ENCODE measurements at regions not wholly inside any gene's neighbourhood (a gene's known extent, or its start where the extent isn't known, plus 50 kb on each side); places are given as distances from the start of the nearest gene placed in this dataset.

GRCh38 chrX:10904220-10904619, 206.9 kb upstream of the HCCS start:
- no peak for DNase-seq

DNA sequence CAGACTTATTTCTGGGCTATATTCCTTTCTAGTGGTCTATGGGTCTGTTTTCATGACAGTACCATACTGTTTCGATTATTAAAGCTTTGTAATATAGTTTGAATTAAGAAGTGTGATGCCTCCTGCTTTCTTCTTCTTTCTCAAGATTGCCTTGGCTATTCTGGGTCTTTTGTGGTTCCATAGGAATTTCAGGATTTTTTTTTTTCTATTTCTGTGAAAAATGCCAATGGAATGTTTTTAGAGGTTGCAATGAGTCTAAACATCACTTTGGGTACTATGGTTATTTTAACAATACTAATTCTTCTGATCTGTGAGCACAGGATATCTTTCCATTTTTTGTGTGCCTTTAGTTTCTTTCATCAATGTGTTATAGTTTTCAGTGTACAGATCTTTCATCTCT, 204.3 kb upstream of the HCCS start:
- DNase-seq: no peak

DNA sequence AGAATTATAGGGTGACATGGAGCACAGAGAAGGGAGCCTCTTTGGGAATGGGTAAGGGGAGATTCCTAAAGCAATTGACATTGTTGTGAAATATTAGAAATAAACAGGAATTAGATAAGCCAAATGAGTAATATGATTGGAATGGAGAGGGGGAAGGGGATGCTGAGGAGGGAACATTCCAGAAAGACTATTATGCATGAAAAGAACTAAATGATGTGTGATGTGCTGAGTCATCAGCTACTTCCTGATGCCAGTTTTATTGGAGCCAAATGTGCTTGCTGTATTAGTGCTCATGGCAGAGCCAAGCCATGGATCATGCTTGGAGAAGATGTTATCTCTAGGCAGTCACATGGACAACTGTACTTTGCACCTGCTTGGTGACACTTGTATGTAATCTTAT, 189.0 kb upstream of the HCCS start:
- DNase-seq: no peak

GRCh38 chrX:10922835-10923234, 188.3 kb upstream of the HCCS start:
- DNase-seq: no peak

DNA sequence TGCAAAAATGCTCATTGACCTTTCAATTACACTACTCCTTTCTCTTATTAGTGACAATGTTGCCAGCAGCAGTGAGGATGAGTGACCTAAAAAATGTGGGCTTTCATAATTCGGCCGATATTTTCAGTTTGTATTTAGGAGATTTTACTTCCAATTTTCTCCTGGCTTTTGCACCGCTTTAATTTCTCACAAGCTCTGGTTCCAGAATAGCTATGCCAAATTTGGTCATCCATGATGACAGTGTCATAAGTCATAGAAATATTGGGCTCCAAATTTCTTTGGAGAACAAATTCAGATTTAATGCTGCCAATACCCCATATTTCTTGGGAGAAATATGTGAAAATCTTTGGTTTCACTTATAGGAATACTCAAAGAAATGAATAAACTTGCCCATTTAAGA, 187.7 kb upstream of the HCCS start:
- no peak for DNase-seq

- no peak for DNase-seq
Observed at GRCh38 chrX:10926404-10926803, 184.7 kb upstream of the HCCS start.

- no peak for DNase-seq
Observed at GRCh38 chrX:10926891-10927290, 184.2 kb upstream of the HCCS start.

- no peak for DNase-seq
Observed at GRCh38 chrX:10929747-10930146, 181.4 kb upstream of the HCCS start.

DNA sequence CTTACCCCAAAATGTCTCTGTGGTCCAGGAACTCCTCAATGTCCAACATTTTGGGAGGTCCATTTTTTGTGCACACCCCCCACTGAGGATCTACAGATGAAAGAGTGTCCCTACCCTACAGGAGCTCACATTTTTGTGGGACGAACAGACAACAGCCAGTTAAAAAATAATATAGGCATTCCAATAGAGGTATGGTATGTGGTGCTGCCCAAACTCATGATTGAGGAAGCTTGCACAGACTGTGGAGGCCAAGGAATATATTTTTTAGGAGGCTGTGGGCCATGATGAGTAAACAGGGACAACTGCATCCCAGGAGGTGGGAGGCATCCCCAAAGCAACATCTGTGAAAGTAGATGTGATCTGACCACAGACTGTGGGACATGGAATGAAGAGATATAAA, 181.0 kb upstream of the HCCS start:
- no peak for DNase-seq

DNA sequence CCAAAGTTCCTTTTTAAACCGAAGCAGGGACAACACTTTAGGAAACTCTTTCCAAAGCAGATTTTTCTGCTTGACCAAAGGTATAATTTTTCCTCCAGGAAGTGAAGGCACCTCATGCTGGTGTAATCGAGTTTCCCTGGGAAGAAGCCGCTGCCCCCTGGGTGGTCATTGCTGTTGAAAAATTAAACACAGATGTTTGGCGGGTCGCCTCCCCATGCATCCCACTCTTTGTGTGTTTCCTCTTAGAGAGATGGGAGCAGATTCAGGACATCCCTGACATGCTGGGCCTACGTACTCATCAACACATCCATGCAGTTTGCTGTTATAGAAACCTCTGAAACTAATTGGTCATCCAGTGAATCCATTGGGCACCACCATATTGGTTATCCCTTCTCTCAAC, 179.2 kb upstream of the HCCS start:
- DNase-seq: no peak

- no peak for DNase-seq
Observed at GRCh38 chrX:10932842-10933440, 178.2 kb upstream of the HCCS start.

DNA sequence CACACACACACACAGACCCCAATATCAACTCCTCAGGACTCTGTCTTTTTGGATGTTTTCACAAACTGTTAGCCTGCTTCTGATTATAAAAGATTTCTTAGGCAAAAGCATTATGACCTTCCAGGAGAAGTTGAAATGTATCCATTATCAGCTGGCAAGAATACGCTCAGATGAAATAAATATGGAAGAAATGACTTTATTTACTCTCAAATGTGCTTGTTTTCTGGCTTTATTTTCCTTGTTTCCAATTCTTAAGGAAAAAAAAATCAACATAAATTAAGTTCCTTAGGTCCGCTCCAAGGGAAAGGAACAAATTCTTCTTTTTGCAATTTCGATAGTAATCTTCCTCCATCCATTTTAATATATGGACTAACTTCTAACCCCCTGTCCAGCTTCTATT, 175.6 kb upstream of the HCCS start:
- no peak for DNase-seq

GRCh38 chrX:10936976-10937375, 174.2 kb upstream of the HCCS start:
- no peak for DNase-seq

GRCh38 chrX:10938365-10938923, 172.7 kb upstream of the HCCS start:
- DNase-seq: no peak

DNA sequence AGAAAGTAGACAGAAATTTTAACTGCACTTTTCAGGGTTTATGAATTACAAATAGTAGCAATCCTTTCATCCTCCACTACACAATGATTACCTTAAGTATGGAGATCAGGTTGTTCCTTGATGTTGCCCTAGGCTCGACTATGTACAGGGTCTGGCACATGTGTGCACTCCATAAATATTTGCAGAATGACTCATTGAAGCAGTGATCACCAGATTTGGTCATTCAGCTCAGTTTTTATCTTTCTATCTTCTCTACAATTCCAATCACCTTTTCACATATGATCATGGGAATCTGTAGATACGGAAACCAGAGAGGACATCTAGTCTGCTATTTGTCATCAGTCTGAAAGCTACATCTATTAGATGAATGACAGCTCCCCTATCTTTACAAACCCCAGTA, 171.7 kb upstream of the HCCS start:
- no peak for DNase-seq

DNA sequence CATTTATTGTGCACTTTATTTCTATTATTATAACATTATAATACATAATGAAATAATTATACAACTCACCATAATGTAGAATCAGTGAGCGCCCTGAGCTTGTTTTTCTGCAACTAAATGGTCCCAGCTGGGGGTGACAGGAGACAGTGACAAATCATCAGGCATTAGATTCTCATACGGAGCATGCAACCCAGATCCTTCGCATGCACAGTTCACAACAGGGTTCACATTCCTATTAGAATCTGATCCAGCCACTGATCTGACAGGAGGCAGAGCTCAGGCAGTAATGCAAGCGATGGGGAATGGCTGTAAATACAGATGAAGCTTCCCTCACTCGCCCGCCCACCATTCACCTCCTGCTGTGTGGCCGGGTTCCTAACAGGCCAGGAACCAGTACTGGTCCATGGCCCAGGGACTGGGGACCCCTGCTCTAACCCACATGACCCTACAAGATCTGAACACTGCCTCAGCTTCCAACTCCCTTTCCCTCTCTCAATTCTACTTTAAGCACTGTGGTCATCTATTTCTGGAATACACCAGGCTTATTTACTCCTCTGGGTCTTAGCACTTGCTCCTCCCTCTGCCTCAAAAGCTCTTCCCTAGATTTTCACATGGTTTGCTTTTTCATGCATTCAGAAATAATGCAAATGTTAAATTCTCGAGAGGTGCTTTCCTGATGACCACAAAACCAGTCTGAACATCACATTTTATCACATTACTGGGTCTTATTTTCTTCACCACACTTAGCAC, 166.8 kb upstream of the HCCS start:
- DNase-seq: no peak

DNA sequence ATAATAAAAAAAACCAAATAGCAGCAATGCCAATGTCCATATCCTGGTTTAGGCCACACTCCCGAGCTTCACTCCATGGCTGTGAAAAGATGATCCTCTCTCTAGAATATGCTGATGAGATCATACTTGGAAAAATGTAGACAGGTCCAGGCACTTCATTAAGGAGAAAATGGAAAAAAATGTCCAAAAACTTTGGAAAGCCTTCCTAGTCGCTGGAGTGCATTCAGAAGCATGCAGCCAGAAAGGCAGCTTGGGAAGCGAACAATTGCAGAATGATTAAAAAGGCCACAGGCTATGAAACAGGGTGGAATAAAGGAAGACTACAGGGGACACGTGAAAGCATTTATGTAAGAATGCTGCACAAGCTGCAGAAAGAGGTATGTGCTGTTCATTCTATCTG, 165.6 kb upstream of the HCCS start:
- no peak for DNase-seq

DNA sequence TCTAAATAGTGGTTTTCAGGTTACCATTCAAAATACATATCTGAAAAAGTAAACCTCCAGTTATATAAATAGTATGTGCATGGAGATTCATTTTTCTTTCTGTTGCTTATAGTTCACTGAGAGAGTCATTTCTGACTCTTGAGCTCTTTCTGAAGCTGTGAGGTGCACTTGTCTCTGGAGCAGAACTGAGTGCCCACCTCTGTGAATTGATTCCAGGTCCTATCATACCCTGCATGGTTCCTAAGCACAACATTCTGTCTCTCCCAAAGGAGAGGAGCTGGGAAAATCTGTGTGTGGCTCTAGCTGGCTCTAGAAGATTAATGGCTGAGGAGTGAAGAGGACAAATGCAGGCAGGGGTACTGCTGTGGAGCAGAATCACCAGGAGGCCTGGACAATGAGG, 161.6 kb upstream of the HCCS start:
- DNase-seq: no peak

- no peak for DNase-seq
Observed at GRCh38 chrX:10952619-10953018, 158.5 kb upstream of the HCCS start.

- DNase-seq: no peak
Observed at GRCh38 chrX:10965174-10965798, 145.8 kb upstream of the HCCS start.

DNA sequence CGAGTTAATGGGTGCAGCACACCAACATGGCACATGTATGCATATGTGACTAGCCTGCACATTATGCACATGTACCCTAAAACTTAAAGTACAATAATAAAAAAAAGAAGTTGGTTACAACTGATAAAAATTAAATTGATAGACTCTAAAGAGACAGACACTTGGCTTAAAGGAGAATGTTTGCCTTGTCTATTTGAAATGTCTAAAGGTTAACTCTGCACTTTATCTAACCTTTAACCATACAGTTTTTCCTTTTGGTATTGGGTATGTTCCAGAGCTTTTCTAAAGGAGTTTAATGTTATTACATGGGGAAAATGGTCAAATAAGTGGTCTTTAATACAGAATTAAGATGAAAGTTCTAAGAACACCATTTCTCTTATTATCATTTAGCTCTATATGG, 145.1 kb upstream of the HCCS start:
- DNase-seq: no peak

GRCh38 chrX:10971176-10971575, 140.0 kb upstream of the HCCS start:
- no peak for DNase-seq

DNA sequence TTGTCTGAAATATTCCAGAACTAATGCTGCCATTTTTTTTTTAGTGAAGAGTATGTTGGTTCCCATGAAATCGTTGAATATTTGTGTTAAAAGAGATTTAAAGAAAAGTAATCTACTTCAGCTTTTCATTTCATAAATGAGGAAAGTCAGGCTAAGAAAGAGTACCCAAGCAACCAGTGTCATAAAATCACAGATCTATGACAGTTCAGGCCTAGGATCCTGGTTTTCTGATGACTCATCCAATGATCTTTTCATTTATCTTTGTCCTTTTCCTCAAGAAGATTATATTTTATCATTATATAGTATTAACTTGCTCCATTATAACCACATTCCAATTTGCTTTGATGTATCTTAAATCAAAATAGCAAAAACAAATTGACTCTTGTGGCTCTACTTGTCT, 139.4 kb upstream of the HCCS start:
- DNase-seq: no peak

GRCh38 chrX:10972706-10973105, 138.4 kb upstream of the HCCS start:
- DNase-seq: no peak

Measured in activated CD8-positive, alpha-beta memory T cell treated with anti-CD3 and anti-CD28 coated beads, Interleukin-2, amount 50 U/mL, for 4 hours (primary cell).